Fibroblast of skin of left quadriceps (primary cell): ENCODE measurements at regions not wholly inside any gene's neighbourhood (a gene's known extent, or its start where the extent isn't known, plus 50 kb on each side); places are given as distances from the start of the nearest gene placed in this dataset.

Source experiments
- DNase-seq, 2 experiments: peaks; one replicate each; pipeline ENCODE4 v3.0.0-alpha.2; 2013; ENCODE audit warnings: low read depth in 2 of 2

DNA sequence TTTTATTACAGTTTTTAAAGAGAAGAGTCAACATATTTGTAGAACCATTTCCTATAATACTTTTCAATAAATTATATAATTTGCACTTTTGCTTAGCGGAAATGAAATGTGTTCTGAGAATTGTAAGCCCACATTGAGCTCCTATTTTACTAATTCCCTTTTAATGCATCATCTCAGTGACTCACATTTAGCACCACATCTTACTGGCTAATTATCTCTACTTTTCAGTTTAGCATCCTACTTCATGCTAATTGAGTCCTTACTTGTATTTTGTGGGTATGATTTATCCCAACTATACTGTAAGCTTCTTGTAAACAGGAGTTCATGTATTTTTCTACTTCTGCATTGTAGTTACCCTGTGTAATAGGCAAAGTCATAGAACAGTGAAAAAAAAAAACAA, 67.5 kb downstream of the TMX1 start:
- DNase-seq: no peak

- no peak for DNase-seq
Measured at GRCh38 chr14:51308866-51309265, 68.8 kb downstream of the TMX1 start.

DNA sequence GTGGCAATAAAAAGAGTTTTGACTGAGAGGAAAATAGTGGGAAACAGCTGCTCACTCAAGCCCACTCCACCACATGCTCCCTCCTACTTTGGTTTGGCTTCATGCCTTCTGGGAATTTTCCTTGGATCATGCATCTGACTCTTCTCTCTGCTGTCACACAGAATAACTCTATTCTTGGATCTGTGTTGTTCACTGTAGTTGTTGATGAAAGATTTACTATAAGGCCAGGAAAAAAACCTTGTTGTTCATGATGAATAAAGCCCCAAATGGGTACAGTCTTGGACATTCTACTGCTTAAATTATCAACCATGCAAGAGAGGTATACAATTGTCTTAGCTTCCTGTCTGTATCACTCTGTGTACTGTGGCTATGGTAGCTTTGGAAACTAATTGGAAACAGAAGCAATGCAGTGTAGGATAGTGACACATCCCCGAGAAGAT, 70.5 kb downstream of the TMX1 start:
- peak; percentile 88 to 89 for DNase-seq

DNA sequence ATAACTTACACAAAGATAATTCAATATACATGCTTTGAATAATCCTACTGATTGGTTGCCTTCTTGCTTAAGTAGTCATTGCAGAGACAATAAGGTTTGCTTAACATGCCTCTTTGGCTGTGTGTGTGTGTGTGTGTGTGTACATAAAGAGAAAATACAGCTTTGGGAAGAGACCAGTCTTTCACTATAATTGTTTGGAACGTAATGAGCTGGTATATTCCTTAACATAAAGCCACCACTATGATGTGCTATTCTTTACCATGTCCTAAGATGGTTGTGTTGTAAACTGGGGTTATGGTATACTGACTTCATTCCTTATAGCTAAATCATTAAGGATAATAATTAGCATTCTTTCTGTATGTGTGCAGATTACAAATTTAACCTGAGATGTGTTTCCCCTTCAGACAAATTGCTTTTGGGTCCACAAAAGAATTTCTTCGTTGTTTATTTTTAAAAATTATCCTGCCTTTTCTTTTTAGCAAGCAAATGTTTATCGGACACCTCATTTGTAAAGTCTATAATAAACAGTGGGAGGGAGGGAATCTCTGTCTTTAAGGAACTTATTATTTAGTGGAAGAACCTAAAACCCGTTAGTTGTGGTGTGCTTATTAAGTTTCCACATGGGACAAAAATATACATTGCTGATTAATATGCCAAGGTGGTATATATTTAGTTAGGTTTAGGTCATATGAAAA, 74.4 kb downstream of the TMX1 start:
- no peak for DNase-seq

DNA sequence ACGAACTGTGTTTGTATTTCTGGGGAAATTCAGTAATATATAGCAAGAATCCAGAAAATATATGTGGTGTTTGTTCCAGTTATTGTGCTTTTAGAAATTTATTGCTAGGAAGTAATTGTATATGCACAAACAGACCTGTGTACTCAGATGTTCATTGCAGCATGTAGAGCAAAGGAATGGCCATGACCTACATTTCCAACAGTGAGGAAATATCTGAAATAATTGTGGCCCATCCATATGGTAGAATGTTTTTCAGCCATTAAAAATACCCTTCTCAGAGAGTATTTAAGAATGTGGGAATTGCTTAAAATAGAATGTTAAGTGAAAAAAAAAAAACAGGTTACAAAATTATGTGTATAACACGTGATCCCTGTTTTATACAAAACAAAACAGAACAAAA, 77.3 kb downstream of the TMX1 start:
- peak; percentile 77 to 80 for DNase-seq

- DNase-seq: no peak
Measured at GRCh38 chr14:51318813-51319597, 79.0 kb downstream of the TMX1 start.

DNA sequence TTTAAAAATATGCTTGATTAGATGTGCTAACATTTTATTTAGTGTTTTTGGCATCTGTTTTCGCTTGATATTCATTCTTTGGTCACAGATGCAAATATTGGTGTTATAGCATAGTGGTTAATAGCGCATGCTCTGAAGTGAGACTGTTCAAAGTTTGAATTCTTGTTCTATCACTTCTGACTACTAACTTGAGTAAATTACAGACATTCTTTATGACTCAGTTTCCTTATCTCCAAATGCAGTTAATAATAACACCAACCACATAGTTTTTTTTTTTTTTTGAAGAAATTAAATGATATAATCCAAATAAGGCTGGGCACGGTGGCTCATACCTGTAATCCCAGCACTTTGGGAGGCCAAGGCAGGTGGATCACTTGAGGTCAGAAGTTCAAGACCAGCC, 81.0 kb downstream of the TMX1 start:
- no peak for DNase-seq

- DNase-seq: no peak
Measured at GRCh38 chr14:51323492-51323891, 83.4 kb downstream of the TMX1 start.

- DNase-seq: no peak
Measured at GRCh38 chr14:51327376-51327775, 87.3 kb downstream of the TMX1 start.

GRCh38 chr14:51328064-51328771, 88.2 kb downstream of the TMX1 start:
- no peak for DNase-seq

- no peak for DNase-seq
Measured at GRCh38 chr14:51328772-51329353, 88.8 kb downstream of the TMX1 start.

DNA sequence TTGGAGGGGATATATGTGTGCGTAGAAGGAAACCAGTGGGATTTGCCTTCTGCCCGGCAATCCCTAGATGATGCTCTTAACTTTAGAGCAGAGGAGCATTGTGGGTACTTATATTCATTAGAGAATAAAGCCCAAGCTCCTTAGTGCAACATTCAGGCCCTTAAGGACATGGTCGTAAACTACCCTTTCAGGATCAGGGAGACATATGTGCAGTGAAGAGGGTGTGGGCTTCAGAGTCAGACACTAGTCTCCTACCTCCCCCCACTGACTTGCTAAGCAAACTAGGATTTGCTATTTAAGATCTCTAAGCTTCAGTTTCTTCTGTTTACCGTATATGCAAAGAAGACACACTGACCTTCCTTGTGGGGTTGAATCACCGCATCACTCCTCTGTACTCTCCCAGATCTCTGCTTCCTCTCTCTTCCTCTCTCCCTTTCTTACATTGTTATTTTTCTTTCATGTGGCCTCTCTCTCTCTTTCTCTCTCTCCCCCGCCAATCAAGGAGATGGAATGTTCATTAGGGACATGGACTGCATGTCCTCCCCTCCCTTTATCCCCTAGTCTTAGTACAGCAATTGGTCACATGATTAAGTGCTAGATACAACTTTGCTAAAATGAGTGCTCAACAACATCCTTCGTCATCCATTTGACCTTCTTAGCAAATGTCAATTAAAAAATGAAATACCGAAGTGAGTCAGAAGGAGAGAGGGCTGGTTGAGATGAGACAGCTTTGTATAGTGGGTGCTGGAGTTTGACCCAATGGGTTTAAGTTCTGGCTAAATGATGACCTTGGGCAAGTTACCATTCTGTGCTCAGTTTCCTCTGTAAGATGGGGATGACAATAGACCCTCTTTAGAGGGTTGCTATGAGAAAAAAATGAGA, 91.7 kb downstream of the TMX1 start:
- DNase-seq: no peak

DNA sequence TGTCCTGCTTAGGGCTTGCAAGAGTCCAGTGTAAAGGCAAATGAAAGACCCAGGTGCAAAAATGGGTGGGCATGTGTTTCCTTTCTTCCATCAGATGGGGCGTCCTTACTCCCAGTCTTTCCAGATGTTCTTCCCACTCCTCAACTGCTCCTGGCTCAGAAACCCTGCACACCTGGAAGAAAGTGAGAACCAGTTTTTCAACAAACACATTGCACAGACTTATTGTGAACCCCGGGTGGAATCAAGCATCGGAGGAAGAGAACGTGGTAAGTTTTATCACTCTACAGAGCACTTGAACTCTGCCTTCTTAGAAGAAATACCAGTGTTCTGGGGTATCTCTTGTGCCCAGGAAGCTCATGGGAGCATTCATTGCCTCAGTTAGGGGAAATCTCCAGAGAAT, 93.3 kb downstream of the TMX1 start:
- no peak for DNase-seq

- no peak for DNase-seq
Measured at GRCh38 chr14:51333901-51334521, 94.0 kb downstream of the TMX1 start.

GRCh38 chr14:51334566-51334965, 94.5 kb downstream of the TMX1 start:
- DNase-seq: no peak

DNA sequence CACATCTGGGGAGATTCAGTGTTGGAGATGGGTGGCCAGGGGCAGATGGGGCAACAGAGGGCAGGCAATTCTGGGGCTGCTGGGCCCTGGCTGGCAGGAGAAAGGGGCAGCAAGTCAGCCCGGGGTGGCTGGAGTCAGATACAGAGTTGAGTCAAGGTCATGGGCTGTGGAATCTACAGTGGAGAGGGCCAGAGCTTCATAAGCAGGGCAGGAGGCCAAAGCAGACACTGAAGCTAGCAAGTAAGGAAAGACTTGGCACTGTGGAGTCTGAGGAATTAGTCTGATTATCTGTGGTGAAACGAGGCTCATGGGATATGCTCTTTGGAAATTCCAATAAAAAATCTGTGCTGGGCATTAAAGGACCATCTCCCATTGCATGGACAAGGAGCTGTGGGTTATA, 95.5 kb downstream of the TMX1 start:
- DNase-seq: no peak

- no peak for DNase-seq
Measured at GRCh38 chr14:51335961-51336723, 96.1 kb downstream of the TMX1 start.

GRCh38 chr14:51336734-51337133, 96.7 kb downstream of the TMX1 start:
- no peak for DNase-seq

- no peak for DNase-seq
Measured at GRCh38 chr14:51337520-51337919, 97.5 kb downstream of the TMX1 start.

GRCh38 chr14:51341338-51341737, 101.3 kb downstream of the TMX1 start:
- DNase-seq: no peak
